Esophagus muscularis mucosa (tissue), 3 donors: ENCODE measurements at regions not wholly inside any gene's neighbourhood (a gene's known extent, or its start where the extent isn't known, plus 50 kb on each side); places are given as distances from the start of the nearest gene placed in this dataset.

Experiments used
- POLR2A ChIP-seq: fragments of 450-650 bp; IDR thresholded peaks from one replicate; pipeline ENCODE4 v1.6.1; 2017; ENCODE audit warnings: antibody characterized with exemption, moderate library complexity, mild to moderate bottlenecking, low read depth
- POLR2AphosphoS5 ChIP-seq, 2 donors: sonication (generic); formaldehyde crosslinking; IDR thresholded peaks; one replicate each; pipeline ENCODE4 v1.6.1; 2017; ENCODE audit warnings: antibody characterized with exemption in 2 of 2
- TF ChIP-seq, protein P1 (sequence below), 3 experiments: fragments of 200-600 bp in 2 of 3; fragments of 450-650 bp in 1 of 3; sonication (generic) in 2 of 3; IDR thresholded peaks; one replicate each; pipeline ENCODE4 v1.5.1; 2017 to 2019; ENCODE audit warnings: antibody characterized with exemption in 3 of 3, mild to moderate bottlenecking in 2 of 3, moderate library complexity in 1 of 3

DNA sequence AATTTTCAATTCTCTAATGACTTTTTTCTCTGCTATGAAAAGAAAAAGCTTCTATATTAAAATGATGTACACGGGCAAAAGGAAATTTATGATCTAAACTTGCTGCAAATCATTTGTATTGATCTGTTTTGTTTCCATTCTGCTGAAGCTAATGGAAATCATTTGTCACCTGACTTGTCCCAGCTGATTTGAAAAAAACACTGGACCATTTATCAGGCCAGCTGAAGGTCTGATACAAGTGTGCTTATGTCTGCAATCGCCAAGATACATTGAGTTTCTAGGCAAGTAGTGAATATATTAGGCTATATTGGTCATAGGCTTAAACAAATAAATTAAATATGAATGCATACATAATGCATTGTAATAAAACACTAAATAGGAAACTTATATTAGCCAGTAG lies 1309.7 kb downstream of the REEP3 start:
- TF ChIP-seq POLR2A (no peak), POLR2AphosphoS5 (IDR thresholded peaks at IDR 0.05) (no peak)
- TF ChIP-seq, protein P1, sequence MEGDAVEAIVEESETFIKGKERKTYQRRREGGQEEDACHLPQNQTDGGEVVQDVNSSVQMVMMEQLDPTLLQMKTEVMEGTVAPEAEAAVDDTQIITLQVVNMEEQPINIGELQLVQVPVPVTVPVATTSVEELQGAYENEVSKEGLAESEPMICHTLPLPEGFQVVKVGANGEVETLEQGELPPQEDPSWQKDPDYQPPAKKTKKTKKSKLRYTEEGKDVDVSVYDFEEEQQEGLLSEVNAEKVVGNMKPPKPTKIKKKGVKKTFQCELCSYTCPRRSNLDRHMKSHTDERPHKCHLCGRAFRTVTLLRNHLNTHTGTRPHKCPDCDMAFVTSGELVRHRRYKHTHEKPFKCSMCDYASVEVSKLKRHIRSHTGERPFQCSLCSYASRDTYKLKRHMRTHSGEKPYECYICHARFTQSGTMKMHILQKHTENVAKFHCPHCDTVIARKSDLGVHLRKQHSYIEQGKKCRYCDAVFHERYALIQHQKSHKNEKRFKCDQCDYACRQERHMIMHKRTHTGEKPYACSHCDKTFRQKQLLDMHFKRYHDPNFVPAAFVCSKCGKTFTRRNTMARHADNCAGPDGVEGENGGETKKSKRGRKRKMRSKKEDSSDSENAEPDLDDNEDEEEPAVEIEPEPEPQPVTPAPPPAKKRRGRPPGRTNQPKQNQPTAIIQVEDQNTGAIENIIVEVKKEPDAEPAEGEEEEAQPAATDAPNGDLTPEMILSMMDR (IDR thresholded peaks at IDR 0.05): no peak
